Choroid plexus epithelial cell (primary cell): ENCODE measurements at regions not wholly inside any gene's neighbourhood (a gene's known extent, or its start where the extent isn't known, plus 50 kb on each side); places are given as distances from the start of the nearest gene placed in this dataset.

Experiments used
- DNase-seq: peaks from one replicate; pipeline ENCODE4 v3.0.0-alpha.2; 2010; ENCODE audit warnings: low read depth
- H3K4me3 ChIP-seq: 2 replicates; pipeline ENCODE4 v1.5.1; 2011; ENCODE audit warnings: low read depth, mild to moderate bottlenecking, control low read depth, low read length, moderate library complexity
- CTCF ChIP-seq: conservative IDR thresholded peaks from 2 replicates; pipeline ENCODE4 v1.5.1; 2011; ENCODE audit warnings: low read depth, mild to moderate bottlenecking, control low read depth, inconsistent platforms, low read length, moderate library complexity

- TF ChIP-seq CTCF = no peak
- no peak for DNase-seq
- H3K4me3 ChIP-seq = no peak overlapping the region
Measured at GRCh38 chr12:63266988-63267387, 116.0 kb upstream of the AVPR1A start.

GRCh38 chr12:63264629-63265028 lies 113.6 kb upstream of the AVPR1A start:
- DNase-seq = no peak
- no peak overlapping the region for H3K4me3 ChIP-seq
- no peak for TF ChIP-seq CTCF

GRCh38 chr12:63250486-63250885 lies 99.5 kb upstream of the AVPR1A start:
- no peak for DNase-seq
- no peak overlapping the region for H3K4me3 ChIP-seq
- no peak for TF ChIP-seq CTCF

GRCh38 chr12:63238892-63239291 lies 87.9 kb upstream of the AVPR1A start:
- H3K4me3 ChIP-seq = no peak overlapping the region
- no peak for DNase-seq
- TF ChIP-seq CTCF = no peak

GRCh38 chr12:63232896-63233295 lies 81.9 kb upstream of the AVPR1A start:
- DNase-seq = no peak
- no peak for TF ChIP-seq CTCF
- no peak overlapping the region for H3K4me3 ChIP-seq

- no peak for DNase-seq
- TF ChIP-seq CTCF = no peak
- no peak overlapping the region for H3K4me3 ChIP-seq
Measured at GRCh38 chr12:63228853-63229252, 77.9 kb upstream of the AVPR1A start.

GRCh38 chr12:63226792-63227463 lies 75.9 kb upstream of the AVPR1A start:
- no peak for TF ChIP-seq CTCF
- H3K4me3 ChIP-seq = no peak overlapping the region
- no peak for DNase-seq
